ENCODE measurements at regions not wholly inside any gene's neighbourhood (a gene's known extent, or its start where the extent isn't known, plus 50 kb on each side); places are given as distances from the start of the nearest gene placed in this dataset.

DNA sequence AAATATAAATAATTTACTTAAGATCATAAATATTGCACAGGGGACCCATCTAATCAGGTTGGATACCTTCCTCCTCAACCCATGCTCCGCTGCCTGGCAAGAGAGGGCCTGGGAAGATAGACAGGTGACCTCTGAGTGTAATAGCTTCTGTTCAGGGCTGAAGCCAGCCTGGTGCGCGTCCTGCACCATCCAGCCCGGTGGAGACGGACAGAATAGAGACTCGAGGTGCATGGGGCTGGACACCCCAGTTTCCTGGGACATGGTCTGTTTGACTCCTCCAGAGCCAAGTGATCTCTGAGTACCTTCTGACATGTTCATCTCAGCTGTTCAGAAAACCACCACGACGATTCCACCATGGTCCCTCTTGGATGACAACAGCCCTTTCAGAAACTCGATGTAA is 209.3 kb upstream of the MYT1L start:
- TF ChIP-seq, protein P1, sequence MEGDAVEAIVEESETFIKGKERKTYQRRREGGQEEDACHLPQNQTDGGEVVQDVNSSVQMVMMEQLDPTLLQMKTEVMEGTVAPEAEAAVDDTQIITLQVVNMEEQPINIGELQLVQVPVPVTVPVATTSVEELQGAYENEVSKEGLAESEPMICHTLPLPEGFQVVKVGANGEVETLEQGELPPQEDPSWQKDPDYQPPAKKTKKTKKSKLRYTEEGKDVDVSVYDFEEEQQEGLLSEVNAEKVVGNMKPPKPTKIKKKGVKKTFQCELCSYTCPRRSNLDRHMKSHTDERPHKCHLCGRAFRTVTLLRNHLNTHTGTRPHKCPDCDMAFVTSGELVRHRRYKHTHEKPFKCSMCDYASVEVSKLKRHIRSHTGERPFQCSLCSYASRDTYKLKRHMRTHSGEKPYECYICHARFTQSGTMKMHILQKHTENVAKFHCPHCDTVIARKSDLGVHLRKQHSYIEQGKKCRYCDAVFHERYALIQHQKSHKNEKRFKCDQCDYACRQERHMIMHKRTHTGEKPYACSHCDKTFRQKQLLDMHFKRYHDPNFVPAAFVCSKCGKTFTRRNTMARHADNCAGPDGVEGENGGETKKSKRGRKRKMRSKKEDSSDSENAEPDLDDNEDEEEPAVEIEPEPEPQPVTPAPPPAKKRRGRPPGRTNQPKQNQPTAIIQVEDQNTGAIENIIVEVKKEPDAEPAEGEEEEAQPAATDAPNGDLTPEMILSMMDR (conservative IDR thresholded peaks at IDR 0.05; ENCODE audit: low read depth, low read length) = no peak
- TF ChIP-seq POLR2A (IDR thresholded peaks at IDR 0.05; ENCODE audit: low read depth, low read length) (no peak), RFX5 (IDR thresholded peaks at IDR 0.05; ENCODE audit: low read depth, low read length) (no peak), MAZ (IDR thresholded peaks at IDR 0.05; ENCODE audit: borderline replicate concordance, low read depth, low read length) (no peak), RAD21 (IDR thresholded peaks at IDR 0.05; ENCODE audit: low read length) (no peak), RCOR1 (IDR thresholded peaks at IDR 0.05; ENCODE audit: insufficient replicate concordance, low read length) (no peak), MXI1 (IDR thresholded peaks at IDR 0.05; ENCODE audit: borderline replicate concordance, low read depth, low read length) (no peak), MAFK (IDR thresholded peaks at IDR 0.05; ENCODE audit: low read depth, low read length) (no peak)
- TF ChIP-seq, protein P2, sequence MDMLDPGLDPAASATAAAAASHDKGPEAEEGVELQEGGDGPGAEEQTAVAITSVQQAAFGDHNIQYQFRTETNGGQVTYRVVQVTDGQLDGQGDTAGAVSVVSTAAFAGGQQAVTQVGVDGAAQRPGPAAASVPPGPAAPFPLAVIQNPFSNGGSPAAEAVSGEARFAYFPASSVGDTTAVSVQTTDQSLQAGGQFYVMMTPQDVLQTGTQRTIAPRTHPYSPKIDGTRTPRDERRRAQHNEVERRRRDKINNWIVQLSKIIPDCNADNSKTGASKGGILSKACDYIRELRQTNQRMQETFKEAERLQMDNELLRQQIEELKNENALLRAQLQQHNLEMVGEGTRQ (IDR thresholded peaks at IDR 0.05; ENCODE audit: low read depth, low read length) = no peak
